Smooth muscle cell (in vitro differentiated cells): ENCODE measurements at regions not wholly inside any gene's neighbourhood (a gene's known extent, or its start where the extent isn't known, plus 50 kb on each side); places are given as distances from the start of the nearest gene placed in this dataset.

ENCODE experiments used
- DNase-seq: peaks from one replicate; lab custom pipeline; 2025; ENCODE audit not compliant: unreplicated experiment; lab: John Stamatoyannopoulos, UW
- H2AFZ ChIP-seq: fragments of 200-600 bp; sonication (generic); 2 replicates; pipeline ENCODE4 v1.6.0; 2016; ENCODE audit warnings: antibody characterized with exemption, low read depth, mild to moderate bottlenecking
- H3F3A ChIP-seq: fragments of 200-600 bp; sonication (generic); 2 replicates; pipeline ENCODE4 v1.6.0; 2017; ENCODE audit warnings: antibody characterized with exemption, low read depth
- H3K27ac ChIP-seq: fragments of 200-600 bp; sonication (generic); 2 replicates; pipeline ENCODE4 v1.5.1; 2016; ENCODE audit warnings: low read depth, mild to moderate bottlenecking
- H3K27me3 ChIP-seq: fragments of 200-600 bp; sonication (generic); 2 replicates; pipeline ENCODE4 v1.6.1; 2016; ENCODE audit warnings: low read depth, mild to moderate bottlenecking
- H3K36me3 ChIP-seq: fragments of 200-600 bp; sonication (generic); 2 replicates; pipeline ENCODE4 v1.5.1; 2016; ENCODE audit warnings: low read depth
- H3K4me1 ChIP-seq: fragments of 200-600 bp; sonication (generic); 2 replicates; pipeline ENCODE4 v1.5.1; 2016; ENCODE audit warnings: low read depth
- H3K4me2 ChIP-seq: fragments of 200-600 bp; sonication (generic); 2 replicates; pipeline ENCODE4 v1.6.0; 2016; ENCODE audit warnings: mild to moderate bottlenecking
- H3K4me3 ChIP-seq: fragments of 200-600 bp; sonication (generic); 2 replicates; pipeline ENCODE4 v1.5.1; 2016; ENCODE audit warnings: mild to moderate bottlenecking
- H3K79me2 ChIP-seq: fragments of 200-600 bp; sonication (generic); 2 replicates; pipeline ENCODE4 v1.6.0; 2016; ENCODE audit warnings: low read depth, mild to moderate bottlenecking
- H3K9ac ChIP-seq: fragments of 200-600 bp; sonication (generic); 2 replicates; pipeline ENCODE4 v1.6.0; 2016; ENCODE audit warnings: low read depth
- H3K9me3 ChIP-seq: fragments of 200-600 bp; sonication (generic); replicated peaks from 2 replicates; pipeline ENCODE4 v1.5.1; 2016; ENCODE audit warnings: low read depth
- H4K20me1 ChIP-seq: fragments of 200-600 bp; sonication (generic); 2 replicates; pipeline ENCODE4 v1.6.0; 2016; ENCODE audit warnings: low read depth
- CTCF ChIP-seq: fragments of 200-600 bp; sonication (generic); IDR thresholded peaks from 2 replicates; pipeline ENCODE4 v1.5.1; 2017; ENCODE audit warnings: borderline replicate concordance, mild to moderate bottlenecking, antibody characterized with exemption; ENCODE audit not compliant: insufficient read depth, poor library complexity, severe bottlenecking
- WGBS: methylation state at CpG from one replicate; pipeline ENCODE4 v1.1.7; 2016; ENCODE audit warnings: low lambda C conversion rate; 5-methylcytosine and 5-hydroxymethylcytosine counted together

- H3K9ac ChIP-seq, result no peak overlapping the region
- H3K4me2 ChIP-seq, result no peak overlapping the region
- H3F3A ChIP-seq, result no peaks in the 10 kb centered on the region
- no peak for TF ChIP-seq CTCF
- no peak for DNase-seq
- H3K36me3 ChIP-seq, result no peaks in the 10 kb centered on the region
- no peak overlapping the region for H3K27ac ChIP-seq
- H3K4me1 ChIP-seq, result no peaks in the 10 kb centered on the region
- H3K27me3 ChIP-seq, result no peaks in the 10 kb centered on the region
- no peaks in the 10 kb centered on the region for H4K20me1 ChIP-seq
- no peaks in the 10 kb centered on the region for H3K9me3 ChIP-seq
- H3K79me2 ChIP-seq, result no peaks in the 10 kb centered on the region
- no peak overlapping the region for H3K4me3 ChIP-seq
- no peak overlapping the region for H2AFZ ChIP-seq
These were observed 316.5 kb upstream of the USP24 start for GRCh38 chr1:55531644-55532043.

GRCh38 chr1:55530749-55531478, 315.8 kb upstream of the USP24 start:
- Histone ChIP-seq H3K79me2 (no peaks in the 10 kb centered on the region), H3K27ac (no peak overlapping the region), H3K36me3 (no peaks in the 10 kb centered on the region), H3F3A (no peaks in the 10 kb centered on the region), H3K4me3 (no peak overlapping the region), H2AFZ (no peak overlapping the region), H3K27me3 (no peaks in the 10 kb centered on the region), H3K9me3 (no peaks in the 10 kb centered on the region), H3K9ac (no peak overlapping the region), H4K20me1 (no peaks in the 10 kb centered on the region), H3K4me1 (no peaks in the 10 kb centered on the region), H3K4me2 (no peak overlapping the region)
- WGBS, result 82% methylated on average over 3 of the region's 3 CpGs
- DNase-seq, result no peak
- TF ChIP-seq CTCF, result no peak

- no peaks in the 10 kb centered on the region for H3K36me3 ChIP-seq
- no peak overlapping the region for H2AFZ ChIP-seq
- no peak overlapping the region for H3K4me2 ChIP-seq
- H4K20me1 ChIP-seq, result no peaks in the 10 kb centered on the region
- no peaks in the 10 kb centered on the region for H3K27me3 ChIP-seq
- H3F3A ChIP-seq, result no peaks in the 10 kb centered on the region
- H3K9me3 ChIP-seq, result no peaks in the 10 kb centered on the region
- no peak overlapping the region for H3K27ac ChIP-seq
- no peak for DNase-seq
- no peak overlapping the region for H3K9ac ChIP-seq
- no peak for TF ChIP-seq CTCF
- no peak overlapping the region for H3K4me3 ChIP-seq
- H3K79me2 ChIP-seq, result no peaks in the 10 kb centered on the region
- WGBS, result 76% methylated on average over 4 of the region's 4 CpGs
- H3K4me1 ChIP-seq, result no peaks in the 10 kb centered on the region
These were observed 313.9 kb upstream of the USP24 start for GRCh38 chr1:55529017-55529416.

GRCh38 chr1:55527831-55528230, 312.7 kb upstream of the USP24 start:
- 60% methylated on average over 1 of the region's 1 CpG for WGBS
- no peaks in the 10 kb centered on the region for H3K9me3 ChIP-seq

More at GRCh38 chr1:55527831-55528230, 312.7 kb upstream of the USP24 start:
- Histone ChIP-seq H3K36me3 (no peaks in the 10 kb centered on the region), H3K27me3 (no peaks in the 10 kb centered on the region), H4K20me1 (no peaks in the 10 kb centered on the region), H3K4me3 (no peak overlapping the region), H3K27ac (no peak overlapping the region), H3K9ac (no peak overlapping the region), H3K79me2 (no peaks in the 10 kb centered on the region), H3K4me1 (no peaks in the 10 kb centered on the region), H3F3A (no peaks in the 10 kb centered on the region), H3K4me2 (no peak overlapping the region), H2AFZ (no peak overlapping the region)
- DNase-seq, result no peak
- no peak for TF ChIP-seq CTCF
